ENCODE measurements at regions not wholly inside any gene's neighbourhood (a gene's known extent, or its start where the extent isn't known, plus 50 kb on each side); places are given as distances from the start of the nearest gene placed in this dataset.

DNA sequence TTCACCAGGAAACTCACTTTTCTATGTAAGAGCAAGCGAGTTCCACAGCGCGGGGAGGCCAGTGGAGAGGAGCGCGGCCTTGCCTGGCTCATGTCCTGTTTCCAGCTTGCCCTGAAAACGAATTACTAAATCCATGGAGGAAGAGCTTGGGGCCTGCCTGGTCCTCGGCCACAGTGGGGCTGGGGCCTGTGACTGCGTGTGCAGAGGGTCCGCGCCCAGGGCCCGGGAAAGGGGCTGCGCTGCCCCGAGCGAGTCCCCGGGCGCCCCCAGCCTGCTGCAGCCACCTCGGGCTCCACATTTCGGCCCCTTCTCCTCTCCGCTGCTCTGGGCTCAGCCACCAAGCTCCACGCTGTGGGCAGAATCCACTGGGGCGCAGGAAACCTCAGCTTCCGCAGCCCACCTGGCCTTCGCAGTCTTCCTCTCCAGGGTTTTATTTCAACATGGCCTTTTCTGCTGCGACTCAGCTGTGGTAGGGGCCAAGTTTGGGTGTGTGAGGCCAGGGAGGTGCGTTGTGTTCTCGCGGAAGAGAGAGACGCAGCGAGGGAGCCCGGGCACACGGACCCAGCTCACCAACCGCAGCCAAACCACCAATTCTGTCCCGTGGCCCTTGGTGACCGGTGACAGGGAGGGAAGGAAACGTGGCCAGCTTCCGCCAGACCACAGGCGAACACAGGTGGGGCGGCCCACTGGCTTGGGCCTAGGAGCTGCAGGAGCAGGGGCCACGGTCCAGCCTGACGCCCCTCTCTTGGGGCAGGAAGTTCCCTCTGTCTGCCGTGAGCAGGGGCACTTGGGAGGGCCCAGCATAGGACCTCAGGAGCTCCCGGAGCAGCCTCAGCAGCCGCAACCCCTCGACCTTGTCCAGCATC lies 211.4 kb downstream of the ERMARD start:
- Mint-ChIP-seq H3K9me3 (peaks cover 4% of the 10 kb centered on the region), H3K4me3 (peak overlapping the region; percentile 65), H3K36me3 (ENCODE audit: low read depth) (peaks cover 8% of the 10 kb centered on the region; the same call in 2 of the 3 replicates), H3K4me1 (peaks cover 2% of the 10 kb centered on the region; the same call in 2 of the 3 replicates), H3K27me3 (ENCODE audit: insufficient read depth, low read depth, poor library complexity) (peaks cover 15% of the 10 kb centered on the region), H3K27ac (no peak overlapping the region)
- TF ChIP-seq STAT1 (IDR thresholded peaks at IDR 0.05; ENCODE audit: unreplicated experiment): no peak
- Histone ChIP-seq H3K4me1 (ENCODE audit: insufficient read depth) (no peaks in the 10 kb centered on the region), H2AFZ (peak overlapping the region; percentile 95), H3K9me2 (ENCODE audit: insufficient read depth) (no peaks in the 10 kb centered on the region), H3K79me2 (replicated peaks; ENCODE audit: insufficient read depth) (no peaks in the 10 kb centered on the region), H4K20me1 (replicated peaks; ENCODE audit: insufficient read depth) (no peaks in the 10 kb centered on the region), H3K36me3 (ENCODE audit: insufficient read depth) (no peaks in the 10 kb centered on the region), H3K27me3 (ENCODE audit: insufficient read depth) (no peaks in the 10 kb centered on the region), H3K4me2 (peak overlapping the region; percentile 74), H3K4me3 (peak overlapping the region; percentile 55), H3F3A (replicated peaks; ENCODE audit: low read depth) (no peaks in the 10 kb centered on the region), H3K27ac (ENCODE audit: low read depth) (no peak overlapping the region)
- ATAC-seq: peak; percentile 15
- DNase-seq (ENCODE audit: low spot score): no peak

DNA sequence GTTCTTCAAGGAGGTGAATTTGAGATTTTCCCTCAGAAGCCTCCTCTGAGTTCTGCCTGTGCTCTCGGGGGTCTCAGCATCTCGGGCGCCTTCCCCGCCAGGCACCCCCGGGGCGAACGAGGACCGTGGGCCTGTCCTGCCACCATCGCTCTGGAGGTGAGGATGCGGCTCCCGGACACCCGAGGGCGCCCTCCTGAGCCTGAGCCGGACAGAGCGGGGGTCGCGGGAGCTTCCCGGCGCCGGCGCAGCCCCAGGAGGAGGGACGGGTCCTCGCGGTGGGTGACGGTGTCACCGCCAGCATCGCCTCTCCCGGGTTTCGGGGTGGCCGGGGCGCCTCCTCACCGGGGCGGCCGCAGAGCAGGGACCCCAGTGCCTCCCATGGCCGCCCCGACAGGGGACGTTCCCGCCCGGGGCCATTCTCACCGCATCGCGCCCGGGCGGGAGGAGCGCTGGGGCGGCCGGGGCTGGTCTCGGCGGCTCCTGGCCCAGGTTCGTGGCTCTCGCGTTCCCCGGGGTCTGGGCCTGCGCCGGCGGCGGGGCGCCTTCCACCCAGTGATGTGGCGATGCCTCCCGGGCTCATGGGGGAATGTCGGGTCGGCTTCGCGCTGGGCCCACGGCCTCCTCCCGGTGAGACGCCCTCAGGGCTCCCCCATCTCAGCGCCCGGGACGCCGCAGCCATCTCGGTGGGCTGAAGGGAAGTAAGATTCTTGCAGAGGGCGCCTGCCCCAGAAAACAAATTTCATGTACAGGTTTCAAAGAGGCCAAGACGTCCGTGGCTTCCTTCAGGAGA lies 210.5 kb downstream of the ERMARD start:
- Histone ChIP-seq H3K36me3 (ENCODE audit: insufficient read depth) (no peaks in the 10 kb centered on the region), H3K4me2 (peak overlapping the region; percentile 74), H3K27me3 (ENCODE audit: insufficient read depth) (no peaks in the 10 kb centered on the region), H3K9me2 (ENCODE audit: insufficient read depth) (no peaks in the 10 kb centered on the region), H3F3A (replicated peaks; ENCODE audit: low read depth) (no peaks in the 10 kb centered on the region), H4K20me1 (replicated peaks; ENCODE audit: insufficient read depth) (no peaks in the 10 kb centered on the region), H3K4me1 (ENCODE audit: insufficient read depth) (no peaks in the 10 kb centered on the region), H2AFZ (peak overlapping the region; percentile 95), H3K27ac (ENCODE audit: low read depth) (no peak overlapping the region), H3K79me2 (replicated peaks; ENCODE audit: insufficient read depth) (no peaks in the 10 kb centered on the region), H3K4me3 (peak overlapping the region; percentile 55)
- TF ChIP-seq, protein P1, sequence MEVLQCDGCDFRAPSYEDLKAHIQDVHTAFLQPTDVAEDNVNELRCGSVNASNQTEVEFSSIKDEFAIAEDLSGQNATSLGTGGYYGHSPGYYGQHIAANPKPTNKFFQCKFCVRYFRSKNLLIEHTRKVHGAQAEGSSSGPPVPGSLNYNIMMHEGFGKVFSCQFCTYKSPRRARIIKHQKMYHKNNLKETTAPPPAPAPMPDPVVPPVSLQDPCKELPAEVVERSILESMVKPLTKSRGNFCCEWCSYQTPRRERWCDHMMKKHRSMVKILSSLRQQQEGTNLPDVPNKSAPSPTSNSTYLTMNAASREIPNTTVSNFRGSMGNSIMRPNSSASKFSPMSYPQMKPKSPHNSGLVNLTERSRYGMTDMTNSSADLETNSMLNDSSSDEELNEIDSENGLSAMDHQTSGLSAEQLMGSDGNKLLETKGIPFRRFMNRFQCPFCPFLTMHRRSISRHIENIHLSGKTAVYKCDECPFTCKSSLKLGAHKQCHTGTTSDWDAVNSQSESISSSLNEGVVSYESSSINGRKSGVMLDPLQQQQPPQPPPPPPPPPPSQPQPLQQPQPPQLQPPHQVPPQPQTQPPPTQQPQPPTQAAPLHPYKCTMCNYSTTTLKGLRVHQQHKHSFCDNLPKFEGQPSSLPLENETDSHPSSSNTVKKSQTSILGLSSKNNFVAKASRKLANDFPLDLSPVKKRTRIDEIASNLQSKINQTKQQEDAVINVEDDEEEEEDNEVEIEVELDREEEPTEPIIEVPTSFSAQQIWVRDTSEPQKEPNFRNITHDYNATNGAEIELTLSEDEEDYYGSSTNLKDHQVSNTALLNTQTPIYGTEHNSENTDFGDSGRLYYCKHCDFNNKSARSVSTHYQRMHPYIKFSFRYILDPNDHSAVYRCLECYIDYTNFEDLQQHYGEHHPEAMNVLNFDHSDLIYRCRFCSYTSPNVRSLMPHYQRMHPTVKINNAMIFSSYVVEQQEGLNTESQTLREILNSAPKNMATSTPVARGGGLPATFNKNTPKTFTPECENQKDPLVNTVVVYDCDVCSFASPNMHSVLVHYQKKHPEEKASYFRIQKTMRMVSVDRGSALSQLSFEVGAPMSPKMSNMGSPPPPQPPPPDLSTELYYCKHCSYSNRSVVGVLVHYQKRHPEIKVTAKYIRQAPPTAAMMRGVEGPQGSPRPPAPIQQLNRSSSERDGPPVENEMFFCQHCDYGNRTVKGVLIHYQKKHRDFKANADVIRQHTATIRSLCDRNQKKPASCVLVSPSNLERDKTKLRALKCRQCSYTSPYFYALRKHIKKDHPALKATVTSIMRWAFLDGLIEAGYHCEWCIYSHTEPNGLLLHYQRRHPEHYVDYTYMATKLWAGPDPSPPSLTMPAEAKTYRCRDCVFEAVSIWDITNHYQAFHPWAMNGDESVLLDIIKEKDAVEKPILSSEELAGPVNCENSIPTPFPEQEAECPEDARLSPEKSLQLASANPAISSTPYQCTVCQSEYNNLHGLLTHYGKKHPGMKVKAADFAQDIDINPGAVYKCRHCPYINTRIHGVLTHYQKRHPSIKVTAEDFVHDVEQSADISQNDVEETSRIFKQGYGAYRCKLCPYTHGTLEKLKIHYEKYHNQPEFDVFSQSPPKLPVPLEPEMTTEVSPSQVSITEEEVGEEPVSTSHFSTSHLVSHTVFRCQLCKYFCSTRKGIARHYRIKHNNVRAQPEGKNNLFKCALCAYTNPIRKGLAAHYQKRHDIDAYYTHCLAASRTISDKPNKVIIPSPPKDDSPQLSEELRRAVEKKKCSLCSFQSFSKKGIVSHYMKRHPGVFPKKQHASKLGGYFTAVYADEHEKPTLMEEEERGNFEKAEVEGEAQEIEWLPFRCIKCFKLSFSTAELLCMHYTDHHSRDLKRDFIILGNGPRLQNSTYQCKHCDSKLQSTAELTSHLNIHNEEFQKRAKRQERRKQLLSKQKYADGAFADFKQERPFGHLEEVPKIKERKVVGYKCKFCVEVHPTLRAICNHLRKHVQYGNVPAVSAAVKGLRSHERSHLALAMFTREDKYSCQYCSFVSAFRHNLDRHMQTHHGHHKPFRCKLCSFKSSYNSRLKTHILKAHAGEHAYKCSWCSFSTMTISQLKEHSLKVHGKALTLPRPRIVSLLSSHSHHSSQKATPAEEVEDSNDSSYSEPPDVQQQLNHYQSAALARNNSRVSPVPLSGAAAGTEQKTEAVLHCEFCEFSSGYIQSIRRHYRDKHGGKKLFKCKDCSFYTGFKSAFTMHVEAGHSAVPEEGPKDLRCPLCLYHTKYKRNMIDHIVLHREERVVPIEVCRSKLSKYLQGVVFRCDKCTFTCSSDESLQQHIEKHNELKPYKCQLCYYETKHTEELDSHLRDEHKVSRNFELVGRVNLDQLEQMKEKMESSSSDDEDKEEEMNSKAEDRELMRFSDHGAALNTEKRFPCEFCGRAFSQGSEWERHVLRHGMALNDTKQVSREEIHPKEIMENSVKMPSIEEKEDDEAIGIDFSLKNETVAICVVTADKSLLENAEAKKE (CRISPR knock-in tag; IDR thresholded peaks at IDR 0.05): no peak
- no peak for TF ChIP-seq POLR2AphosphoS5 (IDR thresholded peaks at IDR 0.05; ENCODE audit: low read depth)
- TF ChIP-seq, protein P2, sequence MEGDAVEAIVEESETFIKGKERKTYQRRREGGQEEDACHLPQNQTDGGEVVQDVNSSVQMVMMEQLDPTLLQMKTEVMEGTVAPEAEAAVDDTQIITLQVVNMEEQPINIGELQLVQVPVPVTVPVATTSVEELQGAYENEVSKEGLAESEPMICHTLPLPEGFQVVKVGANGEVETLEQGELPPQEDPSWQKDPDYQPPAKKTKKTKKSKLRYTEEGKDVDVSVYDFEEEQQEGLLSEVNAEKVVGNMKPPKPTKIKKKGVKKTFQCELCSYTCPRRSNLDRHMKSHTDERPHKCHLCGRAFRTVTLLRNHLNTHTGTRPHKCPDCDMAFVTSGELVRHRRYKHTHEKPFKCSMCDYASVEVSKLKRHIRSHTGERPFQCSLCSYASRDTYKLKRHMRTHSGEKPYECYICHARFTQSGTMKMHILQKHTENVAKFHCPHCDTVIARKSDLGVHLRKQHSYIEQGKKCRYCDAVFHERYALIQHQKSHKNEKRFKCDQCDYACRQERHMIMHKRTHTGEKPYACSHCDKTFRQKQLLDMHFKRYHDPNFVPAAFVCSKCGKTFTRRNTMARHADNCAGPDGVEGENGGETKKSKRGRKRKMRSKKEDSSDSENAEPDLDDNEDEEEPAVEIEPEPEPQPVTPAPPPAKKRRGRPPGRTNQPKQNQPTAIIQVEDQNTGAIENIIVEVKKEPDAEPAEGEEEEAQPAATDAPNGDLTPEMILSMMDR (conservative IDR thresholded peaks at IDR 0.05; ENCODE audit: low read depth in 2 of 2): peak; percentile 30 to 77; a peak in 3 of 4 replicates
- H3K27ac Mint-ChIP-seq: no peak overlapping the region
- H3K4me3 Mint-ChIP-seq: peak overlapping the region; percentile 67
- no peaks in the 10 kb centered on the region; the same call in none of the 3 replicates for H3K9me3 Mint-ChIP-seq
- DNase-seq (ENCODE audit: low spot score) (peak; percentile 75), ATAC-seq (peak; percentile 86)
- H3K36me3 Mint-ChIP-seq (ENCODE audit: low read depth): peaks cover 3% of the 10 kb centered on the region; the same call in 2 of the 3 replicates
- H3K4me1 Mint-ChIP-seq: peaks cover 2% of the 10 kb centered on the region; the same call in 2 of the 3 replicates
- H3K27me3 Mint-ChIP-seq (ENCODE audit: insufficient read depth, low read depth, poor library complexity): peaks cover 12% of the 10 kb centered on the region

Measured in GM23338 (cell line).